Loucy (cell line): ENCODE measurements at regions not wholly inside any gene's neighbourhood (a gene's known extent, or its start where the extent isn't known, plus 50 kb on each side); places are given as distances from the start of the nearest gene placed in this dataset.

Experiments
- H2AFZ ChIP-seq: fragments of 200-600 bp; sonication (generic); 2 replicates; pipeline ENCODE4 v1.6.0; 2016; ENCODE audit warnings: antibody characterized with exemption, mild to moderate bottlenecking, low read length, moderate library complexity
- H3F3A ChIP-seq: fragments of 200-600 bp; 2 replicates; pipeline ENCODE4 v1.6.0; 2016; ENCODE audit warnings: antibody characterized with exemption, low read depth, mild to moderate bottlenecking
- H3K27me3 ChIP-seq: fragments of 200-600 bp; sonication (generic); 2 replicates; pipeline ENCODE4 v1.6.1; 2014; ENCODE audit warnings: low read length, mild to moderate bottlenecking; ENCODE audit not compliant: insufficient read depth, poor library complexity, severe bottlenecking
- H3K36me3 ChIP-seq: fragments of 200-600 bp; sonication (generic); 2 replicates; pipeline ENCODE4 v1.6.1; 2016; ENCODE audit warnings: low read length; ENCODE audit not compliant: insufficient read depth
- H3K4me1 ChIP-seq: fragments of 200-600 bp; sonication (generic); 2 replicates; pipeline ENCODE4 v1.5.1; 2014; ENCODE audit warnings: low read length, mild to moderate bottlenecking; ENCODE audit not compliant: insufficient read depth, poor library complexity, severe bottlenecking
- H3K4me2 ChIP-seq: fragments of 200-600 bp; sonication (generic); 2 replicates; pipeline ENCODE4 v1.6.0; 2014; ENCODE audit warnings: antibody characterized with exemption, low read length, low read depth, mild to moderate bottlenecking; ENCODE audit not compliant: poor library complexity, severe bottlenecking
- H3K4me3 ChIP-seq: fragments of 200-600 bp; sonication (generic); 2 replicates; pipeline ENCODE4 v1.5.1; 2014; ENCODE audit warnings: low read length, mild to moderate bottlenecking, mixed read lengths; ENCODE audit not compliant: poor library complexity, severe bottlenecking
- H3K79me2 ChIP-seq: fragments of 200-600 bp; sonication (generic); 2 replicates; pipeline ENCODE4 v1.6.1; 2014; ENCODE audit warnings: low read length; ENCODE audit not compliant: insufficient read depth
- H3K9ac ChIP-seq: fragments of 200-600 bp; sonication (generic); 2 replicates; pipeline ENCODE4 v1.6.0; 2014; ENCODE audit warnings: mild to moderate bottlenecking, low read depth, low read length, moderate library complexity; ENCODE audit not compliant: poor library complexity, severe bottlenecking
- H3K9me2 ChIP-seq: fragments of 200-600 bp; sonication (generic); replicated peaks from 2 replicates; pipeline ENCODE4 v1.6.1; 2016; ENCODE audit warnings: low read depth, low read length, mixed read lengths
- H3K9me3 ChIP-seq: fragments of 200-600 bp; sonication (generic); 2 replicates; pipeline ENCODE4 v1.6.1; 2014; ENCODE audit warnings: mild to moderate bottlenecking, antibody characterized with exemption, low read length, low read depth; ENCODE audit not compliant: insufficient read depth
- H4K20me1 ChIP-seq: fragments of 200-600 bp; sonication (generic); 2 replicates; pipeline ENCODE4 v1.6.0; 2014; ENCODE audit warnings: antibody characterized with exemption, low read length, mild to moderate bottlenecking; ENCODE audit not compliant: insufficient read depth, poor library complexity, severe bottlenecking
- CTCF ChIP-seq: fragments of 200-600 bp; sonication (generic); conservative IDR thresholded peaks from 2 replicates; pipeline ENCODE4 v1.5.1; 2014; ENCODE audit warnings: mild to moderate bottlenecking, antibody characterized with exemption, low read length
- EZH2phosphoT487 ChIP-seq: fragments of 200-600 bp; IDR thresholded peaks from 2 replicates; pipeline ENCODE4 v1.6.1; 2018; ENCODE audit warnings: antibody characterized with exemption, mild to moderate bottlenecking, moderate library complexity, borderline replicate concordance

- Histone ChIP-seq H3K27me3 (no peaks in the 10 kb centered on the region), H2AFZ (no peak overlapping the region), H3K79me2 (no peaks in the 10 kb centered on the region), H3K4me2 (no peak overlapping the region), H3K9me3 (no peaks in the 10 kb centered on the region), H3K4me3 (no peak overlapping the region), H3K4me1 (peaks cover 17% of the 10 kb centered on the region), H3K36me3 (no peaks in the 10 kb centered on the region), H3K9me2 (no peaks in the 10 kb centered on the region), H3K9ac (no peak overlapping the region), H3F3A (no peaks in the 10 kb centered on the region), H4K20me1 (no peaks in the 10 kb centered on the region)
- TF ChIP-seq EZH2phosphoT487 (no peak), CTCF (no peak)
Observed at GRCh38 chr9:105062222-105062855, 134.4 kb upstream of the ABCA1 start.

GRCh38 chr9:105064248-105065097 lies 136.5 kb upstream of the ABCA1 start:
- Histone ChIP-seq H3F3A (no peaks in the 10 kb centered on the region), H3K9me3 (no peaks in the 10 kb centered on the region), H3K4me3 (no peak overlapping the region), H3K9ac (no peak overlapping the region), H2AFZ (peak overlapping the region; percentile 42; the same call in 1 of the 2 replicates), H3K36me3 (no peaks in the 10 kb centered on the region), H3K4me2 (no peak overlapping the region), H4K20me1 (no peaks in the 10 kb centered on the region), H3K79me2 (no peaks in the 10 kb centered on the region), H3K9me2 (no peaks in the 10 kb centered on the region), H3K27me3 (no peaks in the 10 kb centered on the region), H3K4me1 (peaks cover 24% of the 10 kb centered on the region)
- TF ChIP-seq EZH2phosphoT487 = no peak
- TF ChIP-seq CTCF = no peak

GRCh38 chr9:105065098-105066088 lies 137.4 kb upstream of the ABCA1 start:
- Histone ChIP-seq H3F3A (no peaks in the 10 kb centered on the region), H3K4me2 (no peak overlapping the region)

More at GRCh38 chr9:105065098-105066088, 137.4 kb upstream of the ABCA1 start:
- Histone ChIP-seq H3K9ac (no peak overlapping the region), H3K36me3 (no peaks in the 10 kb centered on the region), H3K4me1 (peaks cover 24% of the 10 kb centered on the region), H3K9me2 (no peaks in the 10 kb centered on the region), H3K27me3 (no peaks in the 10 kb centered on the region), H3K9me3 (no peaks in the 10 kb centered on the region), H3K4me3 (no peak overlapping the region), H4K20me1 (no peaks in the 10 kb centered on the region), H2AFZ (no peak overlapping the region), H3K79me2 (no peaks in the 10 kb centered on the region)
- TF ChIP-seq EZH2phosphoT487 (no peak), CTCF (no peak)
